AG09309 (cell line): ENCODE measurements at regions not wholly inside any gene's neighbourhood (a gene's known extent, or its start where the extent isn't known, plus 50 kb on each side); places are given as distances from the start of the nearest gene placed in this dataset.

ENCODE experiments used
- DNase-seq: peaks from one replicate; pipeline ENCODE4 v3.0.0-alpha.2; 2010; ENCODE audit warnings: low read depth
- H3K4me3 ChIP-seq: 2 replicates; pipeline ENCODE4 v1.5.1; 2011; ENCODE audit warnings: mild to moderate bottlenecking, low read depth, low read length, moderate library complexity; ENCODE audit not compliant: control insufficient read depth
- TF ChIP-seq, protein P1 (sequence below): IDR thresholded peaks from 2 replicates; pipeline ENCODE4 v1.5.1; 2011; ENCODE audit warnings: mild to moderate bottlenecking, low read depth, low read length, inconsistent platforms; ENCODE audit not compliant: insufficient read depth, control insufficient read depth; ENCODE audit errors: missing control alignments

DNA sequence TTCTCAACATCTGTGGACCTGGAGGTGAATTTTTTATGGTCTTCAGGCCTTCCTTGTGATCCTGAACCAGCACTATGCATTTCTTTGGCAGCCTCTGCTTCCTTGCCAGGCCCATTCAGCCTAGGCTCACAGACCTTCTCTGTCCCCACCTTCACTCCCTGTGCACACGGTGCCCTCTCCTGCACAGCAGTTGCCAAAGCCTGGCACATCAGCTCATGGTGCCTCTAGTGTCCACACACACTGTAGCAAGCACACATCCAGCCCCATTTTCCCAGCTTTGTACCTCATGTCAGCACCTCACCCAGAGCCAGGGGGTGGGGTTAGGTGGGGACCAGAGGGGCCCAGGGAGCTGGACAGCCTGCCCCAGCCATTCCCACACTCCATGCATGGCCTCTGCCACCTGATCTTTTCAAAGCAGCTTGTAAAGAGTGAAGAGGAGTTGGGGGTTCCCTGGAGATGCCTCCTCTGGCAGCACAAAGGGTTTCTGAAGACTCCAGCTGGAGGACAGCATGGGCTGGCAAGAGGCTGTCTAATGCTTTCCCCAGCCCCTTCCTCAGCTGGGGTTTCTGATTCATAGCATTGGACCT lies 57.9 kb upstream of the TMEM72 start:
- H3K4me3 ChIP-seq = no peak overlapping the region
- TF ChIP-seq, protein P1, sequence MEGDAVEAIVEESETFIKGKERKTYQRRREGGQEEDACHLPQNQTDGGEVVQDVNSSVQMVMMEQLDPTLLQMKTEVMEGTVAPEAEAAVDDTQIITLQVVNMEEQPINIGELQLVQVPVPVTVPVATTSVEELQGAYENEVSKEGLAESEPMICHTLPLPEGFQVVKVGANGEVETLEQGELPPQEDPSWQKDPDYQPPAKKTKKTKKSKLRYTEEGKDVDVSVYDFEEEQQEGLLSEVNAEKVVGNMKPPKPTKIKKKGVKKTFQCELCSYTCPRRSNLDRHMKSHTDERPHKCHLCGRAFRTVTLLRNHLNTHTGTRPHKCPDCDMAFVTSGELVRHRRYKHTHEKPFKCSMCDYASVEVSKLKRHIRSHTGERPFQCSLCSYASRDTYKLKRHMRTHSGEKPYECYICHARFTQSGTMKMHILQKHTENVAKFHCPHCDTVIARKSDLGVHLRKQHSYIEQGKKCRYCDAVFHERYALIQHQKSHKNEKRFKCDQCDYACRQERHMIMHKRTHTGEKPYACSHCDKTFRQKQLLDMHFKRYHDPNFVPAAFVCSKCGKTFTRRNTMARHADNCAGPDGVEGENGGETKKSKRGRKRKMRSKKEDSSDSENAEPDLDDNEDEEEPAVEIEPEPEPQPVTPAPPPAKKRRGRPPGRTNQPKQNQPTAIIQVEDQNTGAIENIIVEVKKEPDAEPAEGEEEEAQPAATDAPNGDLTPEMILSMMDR = peak; percentile 68
- peak; percentile 27 for DNase-seq

DNA sequence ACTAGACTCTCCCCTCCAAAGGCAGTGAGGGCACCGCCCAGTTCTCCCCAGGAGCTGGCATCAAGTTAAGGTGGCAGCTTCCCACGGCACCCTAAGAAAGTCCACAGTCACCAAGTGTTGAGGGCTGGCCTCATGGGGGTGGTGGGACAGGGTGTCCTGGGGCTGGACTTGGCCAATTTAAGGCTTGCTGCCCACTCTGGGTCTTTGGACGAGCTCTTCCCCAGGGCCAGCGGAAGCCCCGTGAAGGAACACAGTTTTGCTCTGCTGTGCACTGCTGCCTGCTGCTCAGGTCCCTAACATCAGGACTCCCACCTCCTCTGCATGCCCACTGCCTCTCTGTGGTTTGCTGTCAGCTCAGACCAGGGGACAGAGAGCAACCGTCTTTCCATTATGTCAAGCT lies 57.3 kb upstream of the TMEM72 start:
- TF ChIP-seq, protein P1 = no peak
- DNase-seq = no peak
- no peak overlapping the region for H3K4me3 ChIP-seq

DNA sequence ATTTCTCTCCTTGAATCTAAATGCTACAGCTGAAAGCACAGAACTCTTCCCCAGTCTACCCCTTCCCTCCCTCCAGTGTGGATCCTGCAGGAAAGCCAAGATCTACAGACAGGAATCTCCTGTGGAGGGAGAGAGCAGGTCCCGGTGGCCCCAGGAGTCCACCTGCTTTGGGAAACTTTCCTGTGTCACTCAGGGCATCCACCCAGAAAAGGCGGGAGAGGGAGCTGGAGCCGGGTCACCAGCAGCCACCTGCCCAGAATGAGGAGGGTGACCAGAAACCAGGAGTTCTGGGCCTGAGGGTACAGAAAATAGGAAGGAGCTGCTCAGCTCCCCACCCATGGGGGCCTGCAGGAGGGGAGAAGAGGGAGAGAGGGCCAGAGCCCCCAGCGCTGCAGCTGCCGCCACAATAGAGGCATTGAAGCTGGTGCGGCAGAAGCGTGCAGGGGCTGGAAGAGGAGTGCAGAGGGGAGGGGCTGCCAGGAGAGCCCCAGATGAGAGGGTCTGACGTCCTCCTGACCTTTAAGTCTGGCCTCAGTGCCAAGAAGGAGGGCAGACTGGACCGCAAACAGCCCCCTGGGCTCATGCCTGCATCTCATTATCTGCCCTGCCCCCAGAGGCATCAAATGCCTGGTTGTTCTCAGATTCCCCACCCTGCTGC lies 56.3 kb upstream of the TMEM72 start:
- no peak overlapping the region for H3K4me3 ChIP-seq
- DNase-seq = no peak
- TF ChIP-seq, protein P1 = no peak

DNA sequence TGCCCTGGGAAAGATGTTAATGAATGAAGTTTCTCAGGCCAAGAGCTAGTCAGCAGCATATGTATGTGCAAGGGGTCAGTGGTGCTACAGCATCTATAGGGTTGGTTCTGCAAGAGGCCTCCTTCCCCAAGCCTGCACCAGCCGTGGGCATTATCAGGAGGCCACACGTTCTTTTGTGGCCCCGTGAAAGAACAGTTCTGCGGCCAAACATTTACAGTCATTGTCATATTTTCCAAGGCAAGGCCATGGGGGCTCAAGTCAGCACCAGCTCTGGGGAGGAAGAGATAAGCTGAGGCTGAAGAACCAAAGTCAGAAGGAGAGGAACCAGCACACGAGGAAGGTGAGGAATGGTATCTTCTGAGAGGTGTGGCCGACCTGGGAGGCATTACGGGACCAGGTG lies 54.4 kb upstream of the TMEM72 start:
- TF ChIP-seq, protein P1 = no peak
- H3K4me3 ChIP-seq = no peak overlapping the region
- no peak for DNase-seq

DNA sequence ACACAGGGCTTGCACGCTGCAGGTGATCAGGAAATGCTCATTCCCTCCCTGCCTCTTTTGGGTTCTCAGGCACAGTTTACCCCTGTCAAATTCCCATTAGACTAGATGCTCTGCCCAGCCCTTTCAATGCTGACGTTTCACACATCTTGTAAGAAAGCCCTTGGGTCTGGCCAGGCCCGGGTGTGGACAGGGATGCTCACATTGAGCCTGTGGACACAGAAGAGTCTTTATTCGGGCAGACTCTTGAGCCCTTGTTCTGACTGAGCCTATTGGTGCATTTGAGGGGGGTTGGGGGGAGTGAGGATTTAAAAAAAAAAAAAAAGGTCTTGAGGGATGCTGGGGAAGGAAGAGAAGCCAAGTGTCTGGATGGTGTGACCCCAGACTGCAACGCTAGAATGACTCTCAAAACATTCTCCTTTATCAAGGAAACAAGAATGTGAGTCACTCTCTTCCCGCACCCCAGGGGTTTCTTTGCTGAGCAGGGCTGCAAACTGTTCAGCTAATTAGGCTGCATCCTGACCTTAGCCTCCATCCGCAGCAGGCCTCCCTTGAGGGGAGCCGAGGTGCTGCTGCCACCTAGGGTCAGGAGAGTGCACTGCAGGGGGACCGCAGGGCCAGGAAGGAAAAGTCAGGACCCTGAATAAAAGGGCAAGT lies 53.6 kb upstream of the TMEM72 start:
- peak; percentile 57 for DNase-seq
- no peak overlapping the region for H3K4me3 ChIP-seq

DNA sequence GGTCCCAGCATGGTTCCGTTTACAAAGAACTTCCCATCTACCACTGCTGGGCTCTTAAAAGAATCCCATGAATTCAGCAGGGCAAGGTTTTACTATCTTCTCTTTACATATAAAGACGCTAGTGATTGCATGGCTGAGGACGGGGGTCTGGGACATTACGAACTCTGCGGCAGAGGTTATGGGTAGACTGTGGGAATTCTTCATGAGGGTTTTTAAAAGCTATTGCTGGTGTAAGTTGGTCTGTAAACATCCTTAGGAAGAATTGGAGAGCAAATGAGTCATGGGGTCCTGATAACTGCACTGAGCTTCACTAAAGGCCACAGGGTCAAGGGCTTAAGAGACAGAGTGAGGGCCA lies 53.1 kb upstream of the TMEM72 start:
- TF ChIP-seq, protein P1 = no peak
- DNase-seq = no peak
- no peak overlapping the region for H3K4me3 ChIP-seq

More for the DNA sequence above, 53.6 kb upstream of the TMEM72 start:
- TF ChIP-seq, protein P1 = peak; percentile 100
